ENCODE measurements at regions not wholly inside any gene's neighbourhood (a gene's known extent, or its start where the extent isn't known, plus 50 kb on each side); places are given as distances from the start of the nearest gene placed in this dataset.

DNA sequence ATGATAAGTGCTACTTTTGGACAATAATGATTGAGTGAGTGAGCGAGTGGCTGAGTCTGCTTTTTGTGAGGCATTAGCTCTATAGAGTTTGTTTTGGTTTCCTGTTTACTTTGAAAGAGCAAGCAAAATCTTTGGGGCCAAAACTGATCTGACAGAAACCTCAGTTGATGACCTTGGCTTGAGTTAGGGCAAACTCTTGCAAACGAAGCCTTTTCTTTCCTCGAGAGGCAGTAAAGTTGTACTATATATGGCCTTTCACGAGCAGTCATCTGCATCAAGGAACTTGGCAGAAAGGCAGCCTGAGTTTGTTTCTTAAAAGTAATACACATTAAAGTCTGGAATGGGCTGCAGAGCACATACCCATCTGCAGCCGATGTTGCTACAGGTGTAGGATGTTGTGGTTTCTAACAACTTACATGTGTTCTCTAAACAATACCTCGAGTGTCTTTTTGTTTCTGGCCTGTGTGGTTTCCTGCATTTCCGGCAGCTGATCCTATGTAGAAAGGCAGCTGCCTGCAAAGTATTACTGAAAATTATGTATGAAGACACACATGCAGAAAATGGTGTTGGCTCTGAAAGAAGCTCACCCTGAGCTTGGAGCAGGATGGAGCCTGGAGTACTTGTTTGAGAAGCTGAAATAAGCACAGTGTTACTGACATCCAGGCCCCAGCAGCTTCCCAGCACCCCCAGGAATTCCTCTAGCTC is 60.8 kb downstream of the FOXD1 start:
- ATAC-seq (ENCODE audit: low FRiP score) = peak; percentile 46

DNA sequence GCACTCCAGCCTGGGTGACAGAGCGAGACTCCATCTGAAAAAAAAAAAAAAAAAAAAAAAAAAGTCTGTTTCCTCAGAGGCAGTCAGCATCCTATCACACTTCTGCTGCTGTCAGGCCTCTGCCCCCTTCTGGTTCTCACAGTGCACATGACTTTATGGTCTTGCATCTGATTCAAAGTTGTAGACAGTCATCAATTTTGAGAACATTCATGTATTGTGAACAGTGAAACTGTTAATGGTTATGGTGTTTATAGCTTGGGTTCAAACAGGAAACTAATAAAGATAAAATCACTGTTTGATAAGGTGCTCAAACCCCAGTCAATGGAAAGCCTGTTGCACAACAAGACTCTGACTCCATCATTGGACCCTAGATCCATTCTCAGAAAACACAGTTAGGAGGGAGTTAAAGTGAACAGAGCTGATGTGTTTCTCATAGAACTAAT is 61.4 kb downstream of the FOXD1 start:
- no peak for DNase-seq

More for the DNA sequence above, 60.8 kb downstream of the FOXD1 start:
- WGBS, 2 donors = 9 to 19% methylated on average over 7 of the region's 7 CpGs
- intact Hi-C loops (cut with DNase I) = no loop called here
- Histone ChIP-seq H3K4me1 (ENCODE audit: control insufficient read depth in 1 of 2, insufficient read depth in 2 of 2, low read length in 2 of 2) (no peaks in the 10 kb centered on the region), H3K9me3 (ENCODE audit: control insufficient read depth, low read length) (peaks cover 3% of the 10 kb centered on the region), H3K27me3 (ENCODE audit: control insufficient read depth in 1 of 2, insufficient read depth in 2 of 2, low read length in 1 of 2) (peaks cover 0 to 1% of the 10 kb centered on the region in 2 donors), H3K36me3 (ENCODE audit: control insufficient read depth in 1 of 2, insufficient read depth in 2 of 2, low read length in 1 of 2) (no peaks in the 10 kb centered on the region), H3K27ac (ENCODE audit: low read depth in 1 of 2, low read length in 2 of 2) (no peak overlapping the region), H3K4me3 (ENCODE audit: low read length in 2 of 2) (no peak overlapping the region)
- no peak for DNase-seq

DNA sequence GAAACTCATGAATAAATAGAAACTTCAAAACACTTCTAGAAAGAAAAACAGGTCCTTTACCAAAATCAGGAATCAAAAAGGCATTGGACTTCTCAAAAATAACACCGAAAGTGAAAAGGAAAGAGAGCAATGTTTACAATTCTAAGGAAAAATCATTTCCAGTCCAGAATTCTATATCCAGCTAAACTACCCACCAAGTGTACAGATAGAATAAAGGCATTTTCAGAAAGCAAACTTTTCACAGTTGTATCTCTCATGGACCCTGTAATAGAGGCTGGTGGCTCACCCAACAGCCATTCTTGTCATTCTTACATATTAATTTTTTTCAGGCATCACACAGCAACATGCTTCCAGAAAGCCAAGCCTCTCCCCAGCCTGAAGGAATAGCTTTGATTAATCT is 63.7 kb downstream of the FOXD1 start:
- Histone ChIP-seq H3K36me3 (ENCODE audit: control insufficient read depth in 1 of 2, insufficient read depth in 2 of 2, low read length in 1 of 2) (no peaks in the 10 kb centered on the region), H3K9me3 (ENCODE audit: control insufficient read depth, low read length) (peaks cover 3% of the 10 kb centered on the region), H3K27ac (ENCODE audit: low read depth in 1 of 2, low read length in 2 of 2) (no peak overlapping the region), H3K4me3 (ENCODE audit: low read length in 2 of 2) (no peak overlapping the region), H3K4me1 (ENCODE audit: control insufficient read depth in 1 of 2, insufficient read depth in 2 of 2, low read length in 2 of 2) (no peaks in the 10 kb centered on the region), H3K27me3 (ENCODE audit: control insufficient read depth in 1 of 2, insufficient read depth in 2 of 2, low read length in 1 of 2) (no peaks in the 10 kb centered on the region)
- intact Hi-C loops (cut with DNase I) = no loop called here
- ATAC-seq (ENCODE audit: low FRiP score) (no peak), DNase-seq (no peak)
- WGBS, 2 donors = 86 to 88% methylated on average over 1 of the region's 1 CpG

More for the DNA sequence above, 61.4 kb downstream of the FOXD1 start:
- H3K4me1 ChIP-seq (ENCODE audit: control insufficient read depth in 1 of 2, insufficient read depth in 2 of 2, low read length in 2 of 2) = no peaks in the 10 kb centered on the region
- H3K9me3 ChIP-seq (ENCODE audit: control insufficient read depth, low read length) = peaks cover 3% of the 10 kb centered on the region
- no peak overlapping the region for H3K27ac ChIP-seq (ENCODE audit: low read depth in 1 of 2, low read length in 2 of 2)
- ATAC-seq (ENCODE audit: low FRiP score) = no peak
- H3K27me3 ChIP-seq (ENCODE audit: control insufficient read depth in 1 of 2, insufficient read depth in 2 of 2, low read length in 1 of 2) = peaks cover 0 to 1% of the 10 kb centered on the region in 2 donors
- H3K4me3 ChIP-seq (ENCODE audit: low read length in 2 of 2) = no peak overlapping the region
- intact Hi-C loops (cut with DNase I) = no loop called here
- WGBS, 2 donors = 63 to 97% methylated on average over 1 of the region's 1 CpG
- no peaks in the 10 kb centered on the region for H3K36me3 ChIP-seq (ENCODE audit: control insufficient read depth in 1 of 2, insufficient read depth in 2 of 2, low read length in 1 of 2)

DNA sequence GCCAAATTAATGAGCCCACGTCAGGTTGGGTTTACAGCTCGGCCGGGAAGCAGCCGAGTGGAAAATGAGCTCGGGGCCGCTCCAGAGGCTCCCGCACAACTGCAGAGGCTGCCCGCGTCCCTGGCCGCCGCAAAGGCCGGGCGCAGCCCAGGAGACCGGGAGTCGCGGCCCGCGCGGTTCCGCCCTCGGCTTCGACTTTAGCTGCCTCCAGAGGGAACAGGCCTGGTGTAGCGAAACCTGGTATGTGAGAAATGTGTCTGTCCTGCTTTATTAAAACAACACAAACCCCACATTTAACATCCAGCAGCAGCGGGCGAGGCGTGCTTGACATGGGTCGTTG is 66.2 kb downstream of the FOXD1 start:
- WGBS, 2 donors = 52 to 56% methylated on average over 26 to 27 of the region's 27 CpGs
- Histone ChIP-seq H3K9me3 (ENCODE audit: control insufficient read depth, low read length) (peaks cover 3% of the 10 kb centered on the region), H3K36me3 (ENCODE audit: control insufficient read depth in 1 of 2, insufficient read depth in 2 of 2, low read length in 1 of 2) (no peaks in the 10 kb centered on the region), H3K4me1 (ENCODE audit: control insufficient read depth in 1 of 2, insufficient read depth in 2 of 2, low read length in 2 of 2) (no peaks in the 10 kb centered on the region), H3K27me3 (ENCODE audit: control insufficient read depth in 1 of 2, insufficient read depth in 2 of 2, low read length in 1 of 2) (no peaks in the 10 kb centered on the region), H3K27ac (ENCODE audit: low read depth in 1 of 2, low read length in 2 of 2) (no peak overlapping the region), H3K4me3 (ENCODE audit: low read length in 2 of 2) (no peak overlapping the region)
- no peak for DNase-seq
- intact Hi-C loops (cut with DNase I) = no loop called here
- ATAC-seq (ENCODE audit: low FRiP score) = no peak

DNA sequence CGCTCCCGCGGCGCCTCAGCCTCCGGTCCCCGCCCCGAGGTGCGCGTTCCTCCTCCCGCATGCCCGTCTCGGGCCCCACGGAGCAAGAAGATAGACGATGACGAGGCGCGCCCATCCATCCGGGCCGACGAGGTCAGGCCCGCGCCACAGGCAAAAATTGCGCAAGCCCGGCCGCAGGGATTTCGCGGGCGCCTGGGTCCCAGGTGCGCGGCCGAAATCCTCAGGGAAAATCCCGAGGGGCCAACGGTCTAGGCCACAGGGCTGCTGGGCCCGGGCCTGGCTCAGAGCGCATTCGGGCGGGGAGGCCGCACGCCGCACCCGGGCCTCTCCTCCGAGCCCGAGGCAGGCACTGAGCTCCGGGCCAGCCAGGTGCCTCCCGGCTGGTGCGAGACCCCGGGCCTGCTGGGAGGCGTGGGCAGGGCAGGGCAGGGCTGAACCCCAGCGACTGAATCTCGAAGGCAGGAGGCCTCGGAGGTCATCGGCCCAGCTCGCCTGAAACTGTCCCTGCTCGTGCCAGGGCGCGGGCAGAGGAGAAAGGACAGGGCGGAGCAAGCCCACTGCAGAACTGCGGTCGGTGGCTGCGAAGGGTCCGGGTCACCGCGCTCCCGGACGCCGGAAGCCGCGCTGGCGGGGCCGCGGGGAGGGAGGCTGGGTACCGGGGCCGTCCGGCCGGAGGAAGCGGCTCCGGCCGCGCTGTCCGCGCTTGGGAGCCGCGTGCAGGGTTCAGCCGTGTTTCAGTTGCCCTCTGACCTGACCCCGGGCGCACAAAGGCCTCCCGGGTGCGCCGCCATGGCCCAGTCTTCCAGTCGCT is 66.8 kb downstream of the FOXD1 start:
- Histone ChIP-seq H3K27me3 (ENCODE audit: control insufficient read depth in 1 of 2, insufficient read depth in 2 of 2, low read length in 1 of 2) (no peaks in the 10 kb centered on the region), H3K9me3 (ENCODE audit: control insufficient read depth, low read length) (peaks cover 3% of the 10 kb centered on the region), H3K36me3 (ENCODE audit: control insufficient read depth in 1 of 2, insufficient read depth in 2 of 2, low read length in 1 of 2) (no peaks in the 10 kb centered on the region), H3K4me3 (ENCODE audit: low read length in 2 of 2) (no peak overlapping the region), H3K4me1 (ENCODE audit: control insufficient read depth in 1 of 2, insufficient read depth in 2 of 2, low read length in 2 of 2) (no peaks in the 10 kb centered on the region), H3K27ac (ENCODE audit: low read depth in 1 of 2, low read length in 2 of 2) (no peak overlapping the region)
- 30 to 40% methylated on average over 71 to 90 of the region's 90 CpGs for WGBS, 2 donors
- no peak for ATAC-seq (ENCODE audit: low FRiP score)
- no peak for DNase-seq
- intact Hi-C loops (cut with DNase I) = no loop called here

DNA sequence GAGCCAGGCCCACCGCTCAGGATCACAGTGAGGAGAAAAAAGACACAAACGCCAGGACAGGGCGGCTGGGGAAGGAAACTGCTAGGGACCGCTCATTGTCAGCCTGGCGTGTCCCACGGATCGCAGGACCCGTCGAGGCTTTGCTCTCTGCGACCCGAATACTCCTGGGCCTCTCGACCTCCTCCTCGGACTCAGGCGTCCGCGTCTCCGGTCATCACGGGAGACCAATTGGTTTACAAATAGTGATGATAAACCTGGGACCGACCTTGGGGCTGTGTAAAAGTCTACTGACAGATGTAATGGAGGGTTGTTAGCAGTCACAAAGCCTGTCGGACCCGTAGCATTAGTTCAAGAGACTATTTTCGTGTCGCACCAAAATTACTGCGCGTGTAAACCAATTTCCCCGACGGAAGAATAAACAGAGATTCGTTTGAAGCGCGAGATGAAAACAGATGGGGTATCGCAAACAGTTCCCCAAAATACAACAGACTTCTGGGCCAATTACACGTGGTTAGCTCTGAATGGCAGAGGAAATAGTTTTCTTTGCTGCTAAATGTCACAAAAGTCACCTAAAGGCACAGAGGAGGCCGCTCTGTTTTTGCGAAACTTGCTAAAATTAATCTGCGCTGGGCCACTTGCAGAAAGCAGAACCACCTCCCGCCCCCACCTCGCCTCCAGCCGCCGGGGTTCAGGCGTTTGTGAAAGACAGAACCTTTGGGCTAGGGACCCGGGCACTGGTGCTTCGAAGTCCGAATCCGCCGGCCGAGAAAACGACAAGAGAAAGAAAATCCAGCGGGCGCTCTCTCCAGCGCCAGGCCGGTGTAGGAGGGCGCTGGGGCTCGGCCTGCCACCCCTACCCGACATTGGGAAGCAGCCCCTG is 67.6 kb downstream of the FOXD1 start:
- 76 to 79% methylated on average over 54 of the region's 54 CpGs for WGBS, 2 donors
- Histone ChIP-seq H3K27me3 (ENCODE audit: control insufficient read depth in 1 of 2, insufficient read depth in 2 of 2, low read length in 1 of 2) (no peaks in the 10 kb centered on the region), H3K36me3 (ENCODE audit: control insufficient read depth in 1 of 2, insufficient read depth in 2 of 2, low read length in 1 of 2) (no peaks in the 10 kb centered on the region), H3K4me3 (ENCODE audit: low read length in 2 of 2) (no peak overlapping the region), H3K27ac (ENCODE audit: low read depth in 1 of 2, low read length in 2 of 2) (no peak overlapping the region), H3K9me3 (ENCODE audit: control insufficient read depth, low read length) (peaks cover 3% of the 10 kb centered on the region), H3K4me1 (ENCODE audit: control insufficient read depth in 1 of 2, insufficient read depth in 2 of 2, low read length in 2 of 2) (no peaks in the 10 kb centered on the region)
- no peak for DNase-seq
- intact Hi-C loops (cut with DNase I) = no loop called here
- ATAC-seq (ENCODE audit: low FRiP score) = no peak

DNA sequence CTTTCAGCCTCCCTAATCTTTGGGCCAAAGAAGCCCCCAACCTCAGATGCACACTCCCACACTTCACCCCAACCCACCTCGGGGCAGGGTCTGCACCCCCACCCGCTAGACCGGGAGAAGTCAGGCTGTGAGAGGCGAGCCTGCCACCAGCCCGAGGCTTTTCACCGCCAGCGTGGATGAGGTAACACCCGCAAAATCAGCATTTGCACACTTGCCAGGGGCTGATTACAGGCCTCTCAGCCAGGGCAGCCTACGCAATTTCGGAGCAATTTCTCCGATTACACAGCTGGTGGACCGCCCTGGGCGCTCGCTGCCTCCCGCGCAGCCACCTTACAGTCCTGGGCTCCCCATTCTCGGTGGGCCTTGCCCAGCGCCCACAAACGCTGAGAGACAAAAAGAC is 68.5 kb downstream of the FOXD1 start:
- DNase-seq = no peak
- no peak overlapping the region for H3K27ac ChIP-seq (ENCODE audit: low read depth in 1 of 2, low read length in 2 of 2)
- no peaks in the 10 kb centered on the region for H3K4me1 ChIP-seq (ENCODE audit: control insufficient read depth in 1 of 2, insufficient read depth in 2 of 2, low read length in 2 of 2)
- WGBS, 2 donors = 86 to 87% methylated on average over 19 of the region's 19 CpGs
- intact Hi-C loops (cut with DNase I) = no loop called here
- no peak overlapping the region for H3K4me3 ChIP-seq (ENCODE audit: low read length in 2 of 2)
- ATAC-seq (ENCODE audit: low FRiP score) = no peak
- no peaks in the 10 kb centered on the region for H3K36me3 ChIP-seq (ENCODE audit: control insufficient read depth in 1 of 2, insufficient read depth in 2 of 2, low read length in 1 of 2)
- peaks cover 3% of the 10 kb centered on the region for H3K9me3 ChIP-seq (ENCODE audit: control insufficient read depth, low read length)
- no peaks in the 10 kb centered on the region for H3K27me3 ChIP-seq (ENCODE audit: control insufficient read depth in 1 of 2, insufficient read depth in 2 of 2, low read length in 1 of 2)

DNA sequence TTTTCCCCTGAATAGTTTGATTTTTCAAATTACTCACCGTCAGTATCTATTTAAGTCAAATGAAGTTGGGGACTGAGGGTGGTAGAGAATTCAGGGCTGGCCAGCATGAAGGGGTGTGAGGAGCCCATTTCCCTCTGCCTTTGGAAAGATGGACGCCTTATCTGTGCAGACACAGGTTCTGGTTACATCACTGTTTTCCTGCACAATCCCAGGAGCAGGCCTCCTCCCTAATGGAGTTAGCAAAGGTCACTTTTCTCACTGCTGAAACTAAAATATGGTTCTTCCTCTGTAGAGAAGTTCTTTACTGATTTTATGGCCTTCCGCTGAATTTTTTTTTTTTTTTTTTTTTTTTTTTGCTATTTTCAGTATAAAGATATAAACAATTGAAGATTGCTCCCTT is 69.1 kb downstream of the FOXD1 start:
- intact Hi-C loops (cut with DNase I) = no loop called here
- DNase-seq (no peak), ATAC-seq (ENCODE audit: low FRiP score) (no peak)
- Histone ChIP-seq H3K4me3 (ENCODE audit: low read length in 2 of 2) (no peak overlapping the region), H3K36me3 (ENCODE audit: control insufficient read depth in 1 of 2, insufficient read depth in 2 of 2, low read length in 1 of 2) (no peaks in the 10 kb centered on the region), H3K4me1 (ENCODE audit: control insufficient read depth in 1 of 2, insufficient read depth in 2 of 2, low read length in 2 of 2) (no peaks in the 10 kb centered on the region), H3K9me3 (ENCODE audit: control insufficient read depth, low read length) (peaks cover 3% of the 10 kb centered on the region), H3K27ac (ENCODE audit: low read depth in 1 of 2, low read length in 2 of 2) (no peak overlapping the region), H3K27me3 (ENCODE audit: control insufficient read depth in 1 of 2, insufficient read depth in 2 of 2, low read length in 1 of 2) (no peaks in the 10 kb centered on the region)
- WGBS, 2 donors = 93 to 95% methylated on average over 3 of the region's 3 CpGs

Data from aorta (tissue), 5 donors.